ENCODE measurements at regions not wholly inside any gene's neighbourhood (a gene's known extent, or its start where the extent isn't known, plus 50 kb on each side); places are given as distances from the start of the nearest gene placed in this dataset.
"Not testable (repeated sequence)": the region's sequence is repeated elsewhere in the genome, so short reads cannot be mapped to it uniquely, and the experiment has no call there.

DNA sequence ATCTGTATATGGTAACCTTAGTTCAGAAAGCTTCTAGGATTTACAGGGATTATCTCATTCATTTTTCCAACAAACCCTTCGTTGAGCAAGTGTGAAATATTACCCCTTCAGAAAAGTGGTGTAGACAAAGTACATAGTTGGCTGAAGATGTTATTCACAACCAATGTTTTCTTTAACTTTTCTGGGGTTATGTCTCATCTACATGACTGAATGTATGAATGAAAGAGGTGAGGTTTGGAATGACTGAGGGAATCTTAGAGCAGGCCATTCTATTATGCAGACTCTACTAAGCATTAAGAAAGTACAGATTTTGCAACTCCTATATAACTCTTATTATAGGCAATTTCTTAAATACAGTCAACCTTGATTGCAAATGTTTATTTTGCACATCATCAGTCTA, 167.2 kb downstream of the NDFIP2 start:
- no peak for DNase-seq

DNA sequence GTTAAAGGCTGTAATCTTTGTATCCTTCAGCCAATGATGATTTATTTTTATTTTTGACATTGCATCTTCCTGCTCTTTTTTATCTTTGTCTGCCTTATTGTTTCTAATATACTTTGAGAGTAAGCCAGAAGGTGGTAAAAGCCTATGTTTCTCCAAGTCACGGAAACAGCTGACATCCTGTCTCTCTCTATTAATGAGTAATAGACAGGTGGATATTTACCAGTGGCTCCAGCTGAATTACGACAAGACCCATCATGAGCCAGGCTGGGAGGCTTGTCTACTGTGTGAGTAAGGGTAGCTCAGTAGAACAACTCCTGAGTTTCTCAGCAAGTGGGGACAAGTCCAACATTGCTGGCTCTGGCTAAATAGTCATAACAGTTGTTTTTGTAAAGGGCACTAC, 166.6 kb downstream of the NDFIP2 start:
- peak; percentile 93 for DNase-seq

DNA sequence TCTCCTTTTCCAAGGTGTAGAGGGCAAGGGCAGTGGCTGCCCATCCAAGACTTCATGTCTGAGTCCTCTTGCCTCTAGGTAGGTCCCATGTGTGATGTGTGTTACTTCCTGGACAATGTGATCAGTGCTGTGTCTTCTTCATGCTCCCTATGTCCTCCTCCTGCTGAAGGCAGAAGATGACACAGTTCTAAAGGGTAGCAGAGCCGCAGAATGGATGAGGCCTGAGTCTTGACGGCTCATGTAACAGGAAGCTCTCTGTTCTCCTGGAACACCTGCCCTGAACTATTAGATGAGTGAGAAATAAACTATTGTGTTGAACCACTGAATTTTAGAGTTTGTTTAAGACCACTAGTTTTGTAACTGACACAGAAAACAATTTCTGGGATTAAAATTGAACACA, 165.9 kb downstream of the NDFIP2 start:
- DNase-seq = peak; percentile 7

DNA sequence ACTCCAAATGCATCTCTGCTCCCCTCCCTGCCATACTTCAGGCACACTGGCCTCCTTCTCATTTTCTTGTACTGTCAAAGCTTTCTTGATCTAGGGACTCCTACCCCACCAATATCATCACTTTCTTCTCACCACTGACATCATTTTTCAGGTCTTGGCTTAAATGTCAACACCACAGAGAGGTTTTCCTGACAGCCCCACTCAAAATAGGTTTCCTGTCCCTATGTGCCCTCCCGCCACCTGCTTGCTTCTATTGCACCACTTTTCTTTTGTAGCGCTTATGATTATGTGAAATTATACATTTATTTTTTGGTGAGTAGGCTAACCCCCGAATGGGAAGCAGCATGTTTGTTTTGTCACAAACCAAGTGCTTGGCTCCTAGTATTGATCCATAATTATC, 164.6 kb downstream of the NDFIP2 start:
- DNase-seq = no peak

DNA sequence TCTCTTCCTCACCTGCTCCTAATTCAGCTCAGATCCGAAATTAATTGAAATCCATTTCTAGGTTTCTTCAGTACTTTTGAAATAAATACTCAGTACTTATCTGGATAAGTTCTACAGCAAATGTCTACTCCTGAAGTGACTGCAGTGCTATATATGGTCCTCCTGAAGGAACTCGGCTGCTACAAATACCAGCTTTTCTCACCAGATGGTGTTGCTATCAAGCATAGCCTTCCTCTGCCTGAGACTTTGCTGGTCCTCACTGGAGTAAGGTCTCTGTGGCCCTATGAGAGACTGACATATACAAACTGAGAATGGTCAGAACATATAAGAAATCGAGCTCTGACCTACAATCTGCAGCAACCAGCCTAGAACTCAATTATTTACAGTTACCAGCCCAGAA, 161.6 kb downstream of the NDFIP2 start:
- DNase-seq = no peak

DNA sequence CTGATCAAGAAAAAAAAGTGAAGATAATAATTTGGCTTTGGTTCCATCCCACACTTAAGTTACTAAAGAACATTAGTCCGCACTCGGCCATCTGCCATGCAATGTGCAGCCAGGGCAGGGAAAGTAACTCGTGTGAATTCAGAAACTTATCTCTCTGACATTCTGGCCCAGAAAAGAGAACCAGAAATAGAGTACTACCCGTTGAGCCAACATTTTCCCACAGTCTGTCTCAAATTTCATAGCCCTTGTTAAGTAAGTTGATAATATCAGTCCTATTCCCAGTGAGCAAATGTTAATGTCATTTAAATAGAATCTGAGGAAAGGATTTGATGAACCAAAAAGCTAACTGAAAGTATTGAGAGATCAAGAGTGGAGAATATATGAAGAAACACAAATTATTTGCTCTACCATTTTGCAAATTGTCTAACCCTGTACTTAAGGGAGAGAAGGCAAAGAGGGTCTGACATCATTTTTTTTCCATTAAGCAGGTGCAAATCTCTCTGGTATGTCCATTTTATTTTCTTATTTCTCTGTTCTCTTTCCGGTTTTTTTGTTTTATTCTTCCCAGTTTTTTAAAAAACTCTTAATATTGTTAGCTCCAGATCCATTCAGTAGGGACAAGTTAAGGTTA, 156.3 kb downstream of the NDFIP2 start:
- DNase-seq = no peak

DNA sequence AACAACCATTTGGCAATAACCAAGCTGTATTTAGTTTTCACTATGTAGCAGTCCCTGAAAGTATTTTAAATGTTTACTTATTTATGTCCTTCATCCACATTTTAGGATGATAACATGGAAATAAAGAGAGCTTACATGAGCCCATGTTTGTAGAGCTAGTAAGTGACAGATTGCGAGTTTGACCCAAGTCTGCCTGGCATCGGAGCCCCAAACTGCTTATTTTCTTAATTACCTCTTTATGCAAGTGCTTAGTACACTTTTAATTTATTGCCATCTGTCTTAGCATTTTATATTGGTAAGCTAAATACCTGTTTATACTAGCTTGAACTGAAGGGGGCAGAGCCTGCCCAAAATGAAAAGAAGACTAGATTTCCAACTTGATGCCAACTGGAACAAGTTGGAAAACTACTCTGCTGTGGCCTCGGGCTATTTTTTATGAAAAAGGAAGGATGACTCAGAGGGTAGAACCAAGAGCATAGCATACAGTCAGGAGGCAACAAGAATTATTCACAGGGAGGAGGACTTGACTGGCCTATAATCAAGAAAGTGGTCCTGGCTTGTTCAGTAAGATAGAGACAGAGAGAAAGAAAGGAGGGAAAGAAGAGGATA, 150.2 kb downstream of the NDFIP2 start:
- DNase-seq = peak; percentile 91

DNA sequence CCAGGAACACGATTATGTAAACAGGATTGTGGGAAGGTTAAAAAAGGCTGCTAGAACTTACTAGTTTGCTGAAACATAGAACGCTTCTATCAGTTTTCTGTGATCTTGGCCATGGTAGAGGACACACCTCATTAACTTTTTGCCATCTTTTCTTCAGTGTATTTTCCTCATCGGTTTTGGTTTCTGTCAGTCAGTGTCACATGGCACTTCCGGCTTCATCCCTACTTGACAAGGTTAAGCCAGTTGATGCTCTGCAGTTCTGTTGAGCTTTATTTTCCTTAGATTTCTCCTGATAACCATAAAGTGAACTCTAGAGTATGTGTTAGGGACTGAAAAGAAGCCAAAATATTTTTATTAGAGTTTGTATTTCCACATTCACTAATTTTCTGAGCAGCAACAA, 147.5 kb downstream of the NDFIP2 start:
- no peak for DNase-seq

DNA sequence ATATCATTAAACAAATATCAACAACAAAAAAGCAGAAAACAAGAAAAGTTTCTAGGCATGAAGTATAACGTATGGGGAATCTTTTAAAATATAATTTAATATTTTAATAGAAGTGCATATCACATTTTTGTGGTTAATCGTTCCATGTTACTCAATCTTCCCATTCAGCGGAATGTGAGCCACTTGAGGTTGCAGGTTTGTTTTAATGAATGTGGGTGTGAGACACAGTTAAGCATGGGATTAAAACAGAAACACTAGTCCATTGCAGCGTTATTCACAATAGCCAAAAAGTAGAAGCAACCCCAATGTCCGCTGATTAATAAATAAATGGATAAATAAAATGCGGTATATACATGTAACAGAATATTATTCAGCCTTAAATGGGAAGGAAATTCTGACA, 146.0 kb downstream of the NDFIP2 start:
- no peak for DNase-seq

DNA sequence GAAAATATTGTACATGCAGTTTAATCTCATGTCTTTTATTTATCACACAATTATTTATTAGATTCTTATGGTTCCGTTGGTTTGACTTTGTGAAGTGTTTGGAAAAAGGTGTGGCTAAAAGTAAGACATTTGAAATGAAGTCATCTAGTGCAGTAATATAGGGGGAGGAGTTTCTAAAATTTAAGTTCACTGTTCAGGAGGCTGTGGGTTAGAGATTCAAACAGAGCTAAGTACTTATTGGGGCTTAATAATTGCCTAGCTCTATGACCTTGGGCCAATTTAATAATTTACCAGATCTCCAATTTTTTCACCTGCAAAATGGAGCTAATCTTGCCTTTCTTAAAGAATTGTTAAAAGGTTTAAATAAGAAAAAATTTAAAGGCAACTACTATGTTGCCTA, 144.6 kb downstream of the NDFIP2 start:
- DNase-seq = no peak

DNA sequence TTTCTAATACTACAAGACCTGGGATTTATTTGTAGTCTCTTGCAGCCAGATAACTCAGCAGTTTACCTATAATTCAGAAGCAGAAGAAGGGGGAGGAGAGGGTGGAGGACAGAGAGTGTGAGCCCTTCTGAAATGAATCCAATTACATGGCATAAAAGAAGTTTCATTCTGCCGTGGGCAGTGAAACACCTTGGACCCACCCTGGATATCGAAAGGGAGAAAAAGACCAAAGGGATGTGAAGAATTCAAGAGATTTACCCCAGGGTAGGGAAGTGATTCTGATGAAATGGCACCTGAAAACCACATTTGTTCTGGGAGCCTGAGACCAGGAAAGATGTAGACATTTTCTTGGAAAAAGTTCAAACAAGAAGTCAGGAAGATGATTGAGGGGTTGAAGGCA, 140.9 kb downstream of the NDFIP2 start:
- no peak for DNase-seq

DNA sequence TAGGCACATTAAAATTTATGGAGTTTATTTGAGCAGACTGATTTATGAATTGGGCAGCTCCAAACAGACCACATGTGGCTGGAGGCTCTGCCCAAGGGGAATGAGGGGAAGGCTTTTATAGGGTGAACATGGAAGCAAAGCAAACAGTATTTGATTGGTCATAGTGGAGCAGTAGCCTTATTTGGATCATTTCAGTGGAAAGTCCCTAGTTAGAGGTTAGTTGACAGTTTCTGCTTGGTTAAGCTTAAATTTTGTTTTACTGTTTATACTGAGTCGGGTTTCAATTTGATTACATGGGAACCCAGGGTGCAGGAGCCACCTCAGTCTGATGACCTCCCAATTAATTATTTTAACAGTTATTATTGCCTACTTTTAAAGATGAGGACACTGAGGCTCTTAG, 140.5 kb downstream of the NDFIP2 start:
- no peak for DNase-seq

DNA sequence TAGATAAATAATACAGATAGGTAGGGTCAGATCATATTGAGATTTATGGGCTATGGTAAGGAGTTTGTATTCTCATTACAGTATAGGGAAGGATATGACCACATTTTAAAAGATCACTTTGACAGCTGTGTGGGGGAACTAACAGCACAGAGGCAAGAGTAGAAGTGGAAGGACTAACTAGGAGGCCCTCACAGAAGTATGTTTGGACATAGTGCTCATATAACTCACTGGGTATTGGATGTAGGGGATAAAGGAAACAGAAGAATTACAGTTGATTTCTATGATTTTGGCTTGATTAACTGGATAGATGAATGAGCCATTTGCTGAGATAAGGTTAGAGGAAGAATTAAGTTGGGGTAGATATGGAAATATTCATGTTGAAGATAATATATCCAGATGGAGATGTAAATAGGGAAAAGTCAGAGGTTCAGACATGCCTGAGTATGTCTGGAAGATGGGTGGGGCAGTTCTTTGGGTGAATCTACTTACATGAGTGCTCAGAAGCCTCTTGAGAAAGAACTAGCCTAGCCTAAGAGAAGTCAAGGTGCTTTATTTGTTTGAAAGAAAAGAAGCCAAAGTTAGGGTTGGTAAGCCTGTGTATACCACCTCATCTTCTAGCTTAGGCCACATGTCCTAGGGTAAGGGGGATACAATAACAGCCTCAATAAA, 133.4 kb downstream of the NDFIP2 start:
- DNase-seq = no peak

DNA sequence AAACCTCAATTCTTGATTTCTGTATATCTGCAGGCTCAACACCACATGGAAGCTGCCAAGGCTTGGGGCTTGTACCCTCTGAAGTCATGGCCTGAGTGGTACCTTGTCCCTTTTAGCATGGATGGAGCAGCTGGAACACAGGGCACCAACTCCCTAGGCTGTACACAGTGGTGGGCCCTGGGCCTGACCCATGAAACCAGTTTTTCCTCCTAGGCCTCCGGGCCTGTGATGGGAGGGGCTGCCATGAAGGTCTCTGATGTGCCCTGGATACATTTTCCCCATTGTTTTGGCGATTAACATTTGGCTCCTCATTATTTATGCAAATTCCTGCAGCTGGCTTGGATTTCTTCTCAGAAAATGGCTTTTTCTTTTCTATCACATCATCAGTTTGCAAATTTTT, 131.6 kb downstream of the NDFIP2 start:
- no peak for DNase-seq

DNA sequence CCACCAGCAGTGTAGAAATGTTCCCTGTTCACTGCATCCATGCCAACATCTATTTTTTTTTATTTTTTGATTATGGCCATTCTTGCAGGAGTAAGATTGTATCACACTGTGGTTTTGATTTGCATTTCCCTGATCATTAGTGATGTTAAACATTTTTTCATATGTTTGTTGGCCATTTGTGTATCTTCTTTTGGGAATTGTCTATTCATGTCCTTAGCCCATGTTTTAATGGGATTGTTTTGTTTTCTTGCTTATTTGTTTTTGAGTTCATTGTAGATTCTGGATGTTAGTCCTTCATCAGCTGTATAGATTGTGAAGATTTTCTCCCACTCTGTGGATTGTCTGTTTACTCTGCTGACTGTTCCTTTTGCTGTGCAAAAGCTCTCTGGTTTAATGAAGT, 126.9 kb downstream of the NDFIP2 start:
- not testable (repeated sequence) for DNase-seq
